ENCODE measurements at regions not wholly inside any gene's neighbourhood (a gene's known extent, or its start where the extent isn't known, plus 50 kb on each side); places are given as distances from the start of the nearest gene placed in this dataset.

DNA sequence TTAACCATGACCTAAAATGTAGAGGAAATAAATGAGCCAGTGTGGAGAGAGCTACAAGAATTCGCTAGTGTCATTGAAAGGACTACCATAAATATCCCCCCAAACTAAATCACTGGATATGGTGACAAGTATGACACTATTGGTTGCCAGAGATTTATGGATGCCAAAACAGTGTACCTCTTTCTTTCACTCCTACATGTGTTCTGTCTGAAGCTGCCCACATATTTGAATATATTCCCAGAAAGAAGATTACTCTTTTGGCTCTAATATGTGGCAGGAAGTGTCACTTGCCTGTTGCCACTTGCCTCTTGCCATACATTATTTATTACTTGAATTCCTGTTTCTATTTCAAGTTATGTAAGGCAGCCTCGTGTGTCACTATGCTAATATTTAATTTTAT is 1573.6 kb downstream of the TECRL start:
- Histone ChIP-seq H3K9me3 (no peaks in the 10 kb centered on the region; the same call in 1 of the 2 replicates), H3K4me2 (no peak overlapping the region), H4K20me1 (ENCODE audit: insufficient read depth) (no peaks in the 10 kb centered on the region), H3K36me3 (replicated peaks in 1 of 2; ENCODE audit: control insufficient read depth in 1 of 2, insufficient read depth in 2 of 2, low read length in 1 of 2) (no peaks in the 10 kb centered on the region), H3K79me2 (ENCODE audit: insufficient read depth) (no peaks in the 10 kb centered on the region), H3K4me3 (ENCODE audit: low read depth in 2 of 2, low read length in 1 of 2) (no peak overlapping the region), H3K4me1 (ENCODE audit: control insufficient read depth in 1 of 2, insufficient read depth in 2 of 2, low read depth in 1 of 2, low read length in 1 of 2) (no peaks in the 10 kb centered on the region), H2AFZ (ENCODE audit: low read depth) (no peak overlapping the region), H3K9ac (no peak overlapping the region), H3K27ac (ENCODE audit: low read depth in 2 of 2, low read length in 1 of 2) (no peak overlapping the region), H3K27me3 (ENCODE audit: insufficient read depth) (no peaks in the 10 kb centered on the region), H3F3A (replicated peaks; ENCODE audit: insufficient read depth) (no peaks in the 10 kb centered on the region), H3K9me2 (no peaks in the 10 kb centered on the region)
- DNase-seq = no peak
- POLR2A ChIA-PET = no interaction called here
- 12% methylated on average over 2 of the region's 2 CpGs for WGBS (ENCODE audit: low lambda C conversion rate)
- CTCF ChIA-PET = interaction anchor here (0.8 kb wide), 1 partner anchor 35 kb away, joined by 3 read pairs; no protein-coding TSS in a partner anchor
- TF ChIP-seq RAD21 (IDR thresholded peaks at IDR 0.05; ENCODE audit: low read length) (no peak), GABPA (IDR thresholded peaks at IDR 0.05; ENCODE audit: low read depth) (no peak), TCF12 (IDR thresholded peaks at IDR 0.05) (no peak), ELF1 (IDR thresholded peaks at IDR 0.05) (no peak), YY1 (IDR thresholded peaks at IDR 0.05; ENCODE audit: low read depth) (no peak), NRF1 (IDR thresholded peaks at IDR 0.05; ENCODE audit: low read depth, low read length) (no peak), FOSL2 (IDR thresholded peaks at IDR 0.05; ENCODE audit: borderline replicate concordance, low read depth) (no peak), GATA2 (CRISPR knock-in tag; IDR thresholded peaks at IDR 0.05) (no peak), RXRA (IDR thresholded peaks at IDR 0.05; ENCODE audit: borderline replicate concordance, low read depth) (no peak), POLR2AphosphoS5 (IDR thresholded peaks at IDR 0.05; ENCODE audit: low read depth, low read length) (no peak)
- TF ChIP-seq, protein P1, sequence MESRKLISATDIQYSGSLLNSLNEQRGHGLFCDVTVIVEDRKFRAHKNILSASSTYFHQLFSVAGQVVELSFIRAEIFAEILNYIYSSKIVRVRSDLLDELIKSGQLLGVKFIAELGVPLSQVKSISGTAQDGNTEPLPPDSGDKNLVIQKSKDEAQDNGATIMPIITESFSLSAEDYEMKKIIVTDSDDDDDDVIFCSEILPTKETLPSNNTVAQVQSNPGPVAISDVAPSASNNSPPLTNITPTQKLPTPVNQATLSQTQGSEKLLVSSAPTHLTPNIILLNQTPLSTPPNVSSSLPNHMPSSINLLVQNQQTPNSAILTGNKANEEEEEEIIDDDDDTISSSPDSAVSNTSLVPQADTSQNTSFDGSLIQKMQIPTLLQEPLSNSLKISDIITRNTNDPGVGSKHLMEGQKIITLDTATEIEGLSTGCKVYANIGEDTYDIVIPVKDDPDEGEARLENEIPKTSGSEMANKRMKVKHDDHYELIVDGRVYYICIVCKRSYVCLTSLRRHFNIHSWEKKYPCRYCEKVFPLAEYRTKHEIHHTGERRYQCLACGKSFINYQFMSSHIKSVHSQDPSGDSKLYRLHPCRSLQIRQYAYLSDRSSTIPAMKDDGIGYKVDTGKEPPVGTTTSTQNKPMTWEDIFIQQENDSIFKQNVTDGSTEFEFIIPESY (IDR thresholded peaks at IDR 0.05; ENCODE audit: borderline replicate concordance, low read depth) = no peak
- TF ChIP-seq, protein P2, sequence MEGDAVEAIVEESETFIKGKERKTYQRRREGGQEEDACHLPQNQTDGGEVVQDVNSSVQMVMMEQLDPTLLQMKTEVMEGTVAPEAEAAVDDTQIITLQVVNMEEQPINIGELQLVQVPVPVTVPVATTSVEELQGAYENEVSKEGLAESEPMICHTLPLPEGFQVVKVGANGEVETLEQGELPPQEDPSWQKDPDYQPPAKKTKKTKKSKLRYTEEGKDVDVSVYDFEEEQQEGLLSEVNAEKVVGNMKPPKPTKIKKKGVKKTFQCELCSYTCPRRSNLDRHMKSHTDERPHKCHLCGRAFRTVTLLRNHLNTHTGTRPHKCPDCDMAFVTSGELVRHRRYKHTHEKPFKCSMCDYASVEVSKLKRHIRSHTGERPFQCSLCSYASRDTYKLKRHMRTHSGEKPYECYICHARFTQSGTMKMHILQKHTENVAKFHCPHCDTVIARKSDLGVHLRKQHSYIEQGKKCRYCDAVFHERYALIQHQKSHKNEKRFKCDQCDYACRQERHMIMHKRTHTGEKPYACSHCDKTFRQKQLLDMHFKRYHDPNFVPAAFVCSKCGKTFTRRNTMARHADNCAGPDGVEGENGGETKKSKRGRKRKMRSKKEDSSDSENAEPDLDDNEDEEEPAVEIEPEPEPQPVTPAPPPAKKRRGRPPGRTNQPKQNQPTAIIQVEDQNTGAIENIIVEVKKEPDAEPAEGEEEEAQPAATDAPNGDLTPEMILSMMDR (IDR thresholded peaks at IDR 0.05) = no peak

DNA sequence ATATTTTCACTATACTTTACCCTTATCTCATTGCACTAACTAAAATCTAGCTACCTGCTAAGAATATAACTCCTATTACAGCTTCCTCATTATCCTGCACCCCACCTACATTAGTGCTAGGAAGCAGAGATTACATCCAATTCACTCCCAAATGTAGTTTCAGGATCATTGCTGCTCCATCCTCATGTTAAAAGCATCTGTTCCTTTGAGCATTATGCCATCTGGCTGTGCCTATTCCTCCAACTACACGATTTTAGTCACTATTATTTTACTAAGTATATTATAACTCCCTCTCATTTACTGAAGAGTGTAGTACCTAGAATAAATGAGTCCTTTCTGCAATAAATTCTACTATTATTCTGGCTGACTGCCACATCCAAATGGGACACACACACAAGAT is 1586.9 kb downstream of the TECRL start:
- 0% methylated on average over 1 of the region's 1 CpG for WGBS (ENCODE audit: low lambda C conversion rate)
- no peak overlapping the region for H2AFZ ChIP-seq (ENCODE audit: low read depth)
- H4K20me1 ChIP-seq (ENCODE audit: insufficient read depth) = no peaks in the 10 kb centered on the region
- H3K9me2 ChIP-seq = no peaks in the 10 kb centered on the region
- no peaks in the 10 kb centered on the region for H3K79me2 ChIP-seq (ENCODE audit: insufficient read depth)
- H3K9ac ChIP-seq = no peak overlapping the region
- H3K4me3 ChIP-seq (ENCODE audit: low read depth in 2 of 2, low read length in 1 of 2) = no peak overlapping the region
- H3K4me2 ChIP-seq = no peak overlapping the region
- H3K27ac ChIP-seq (ENCODE audit: low read depth in 2 of 2, low read length in 1 of 2) = no peak overlapping the region
- ChIA-PET POLR2A (no interaction called here), CTCF (no interaction called here)
- H3K27me3 ChIP-seq (ENCODE audit: insufficient read depth) = no peaks in the 10 kb centered on the region
- no peaks in the 10 kb centered on the region for H3K4me1 ChIP-seq (ENCODE audit: control insufficient read depth in 1 of 2, insufficient read depth in 2 of 2, low read depth in 1 of 2, low read length in 1 of 2)
- H3K36me3 ChIP-seq (replicated peaks in 1 of 2; ENCODE audit: control insufficient read depth in 1 of 2, insufficient read depth in 2 of 2, low read length in 1 of 2) = no peaks in the 10 kb centered on the region
- H3K9me3 ChIP-seq = no peaks in the 10 kb centered on the region
- H3F3A ChIP-seq (replicated peaks; ENCODE audit: insufficient read depth) = no peaks in the 10 kb centered on the region
- DNase-seq = no peak
- TF ChIP-seq JUND (IDR thresholded peaks at IDR 0.05) (no peak), ELF1 (IDR thresholded peaks at IDR 0.05) (no peak), TEAD4 (IDR thresholded peaks at IDR 0.05; ENCODE audit: borderline replicate concordance, insufficient read depth) (no peak), YY1 (IDR thresholded peaks at IDR 0.05; ENCODE audit: low read depth) (no peak), EP300 (IDR thresholded peaks at IDR 0.05; ENCODE audit: borderline replicate concordance in 1 of 2, low read depth in 1 of 2, low read length in 1 of 2) (no peak), POLR2AphosphoS5 (IDR thresholded peaks at IDR 0.05; ENCODE audit: low read depth, low read length) (no peak), MXI1 (IDR thresholded peaks at IDR 0.05; ENCODE audit: low read depth, low read length) (no peak), EZH2phosphoT487 (IDR thresholded peaks at IDR 0.05; ENCODE audit: borderline replicate concordance, low read depth) (no peak), RFX5 (IDR thresholded peaks at IDR 0.05; ENCODE audit: low read length) (no peak), TAF1 (IDR thresholded peaks at IDR 0.05; ENCODE audit: borderline replicate concordance, low read depth, low read length) (no peak), SMC3 (IDR thresholded peaks at IDR 0.05; ENCODE audit: low read depth, low read length) (no peak)
- TF ChIP-seq, protein P3, sequence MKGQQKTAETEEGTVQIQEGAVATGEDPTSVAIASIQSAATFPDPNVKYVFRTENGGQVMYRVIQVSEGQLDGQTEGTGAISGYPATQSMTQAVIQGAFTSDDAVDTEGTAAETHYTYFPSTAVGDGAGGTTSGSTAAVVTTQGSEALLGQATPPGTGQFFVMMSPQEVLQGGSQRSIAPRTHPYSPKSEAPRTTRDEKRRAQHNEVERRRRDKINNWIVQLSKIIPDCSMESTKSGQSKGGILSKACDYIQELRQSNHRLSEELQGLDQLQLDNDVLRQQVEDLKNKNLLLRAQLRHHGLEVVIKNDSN (IDR thresholded peaks at IDR 0.05; ENCODE audit: borderline replicate concordance, low read depth) = no peak
- TF ChIP-seq, protein P1 (IDR thresholded peaks at IDR 0.05; ENCODE audit: borderline replicate concordance, low read depth) = no peak
